GM19452 (cell line): ENCODE measurements at regions not wholly inside any gene's neighbourhood (a gene's known extent, or its start where the extent isn't known, plus 50 kb on each side); places are given as distances from the start of the nearest gene placed in this dataset.

Experiments used
- ATAC-seq: cut with Tn5 transposase; IDR thresholded peaks from one replicate; pipeline ENCODE4 v1.9.1; 2021; ENCODE audit not compliant: unreplicated experiment

DNA sequence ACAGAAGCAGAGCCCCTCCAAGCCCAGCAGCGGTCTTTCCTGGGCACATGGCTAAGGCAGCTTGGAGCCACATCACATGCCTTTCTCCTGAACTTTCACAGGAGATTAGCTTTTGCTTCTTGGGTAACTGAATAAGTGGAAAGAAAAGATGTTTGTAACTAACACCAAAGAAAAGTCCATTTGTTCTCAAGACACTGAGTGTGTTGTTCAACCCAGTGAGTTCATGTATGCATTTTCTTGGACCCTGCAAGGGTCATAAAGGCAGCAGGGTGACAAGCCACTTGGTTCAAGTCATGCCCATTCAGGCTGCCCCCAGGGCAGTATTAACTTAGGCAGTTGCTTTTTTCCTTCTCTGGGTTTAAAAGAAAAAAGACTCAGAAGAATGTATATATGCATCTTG lies 203.4 kb downstream of the FAM76B start:
- ATAC-seq: no peak

DNA sequence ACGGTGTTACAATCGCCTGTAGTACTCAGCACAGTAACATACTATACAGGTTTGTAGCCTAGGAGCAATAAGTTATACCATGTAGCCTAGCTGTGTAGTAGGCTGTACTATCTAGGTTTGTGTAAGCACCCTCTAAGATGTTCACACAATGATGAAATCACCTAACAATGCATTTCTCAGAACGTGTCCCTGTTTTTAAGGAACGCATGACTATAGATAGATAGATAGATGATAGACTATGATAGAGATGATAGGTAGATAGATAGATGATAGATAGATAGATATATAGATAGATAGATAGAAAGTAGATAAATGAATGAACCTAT lies 203.9 kb downstream of the FAM76B start:
- no peak for ATAC-seq

DNA sequence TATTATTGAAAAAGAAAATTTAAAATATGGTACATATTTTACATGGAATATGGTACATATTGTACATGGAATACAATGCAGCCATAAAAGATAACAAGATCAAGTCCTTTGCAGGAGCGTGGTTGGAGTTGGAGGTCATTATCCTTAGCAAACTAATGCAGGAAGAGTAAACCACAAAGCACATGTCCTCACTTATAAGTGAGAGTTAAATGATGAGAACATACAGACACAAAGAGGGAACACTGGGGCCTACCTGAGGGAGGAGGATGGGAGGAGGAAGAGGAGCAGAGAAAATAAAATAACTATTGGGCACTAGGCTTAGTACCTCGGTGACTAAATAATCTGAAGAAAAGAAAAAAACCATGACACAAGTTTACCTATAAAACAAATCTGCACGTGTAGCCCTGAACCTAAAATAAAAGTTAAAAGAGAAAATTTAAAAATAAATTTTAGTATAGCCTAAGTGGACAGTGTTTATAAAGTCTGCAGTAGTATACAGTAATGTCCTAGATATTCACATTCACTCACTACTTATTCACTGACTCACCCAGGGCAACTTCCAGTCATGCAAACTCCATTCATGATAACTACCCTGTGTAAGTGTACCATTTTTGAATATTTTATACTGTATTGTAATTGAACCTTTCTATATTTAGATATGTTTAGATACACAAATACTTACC lies 204.4 kb downstream of the FAM76B start:
- ATAC-seq: no peak

DNA sequence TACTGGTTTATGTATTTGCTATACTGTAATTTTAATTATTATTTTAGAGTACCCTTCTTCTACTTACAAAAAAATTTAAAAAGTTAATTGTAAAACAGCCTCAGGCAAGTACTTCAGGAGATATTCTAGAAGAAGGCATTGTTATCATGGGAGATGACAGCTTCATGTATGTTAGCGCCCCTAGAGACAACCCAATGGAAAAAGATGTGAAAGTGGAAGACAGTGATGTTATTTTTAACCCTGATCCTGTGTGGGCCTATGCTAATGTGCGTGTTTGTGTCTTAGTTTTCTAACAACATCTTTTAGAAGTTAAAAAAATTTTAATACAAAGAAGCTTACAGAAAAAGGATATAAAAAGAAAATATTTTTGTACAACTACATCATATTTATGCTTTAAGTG lies 205.0 kb downstream of the FAM76B start:
- no peak for ATAC-seq

DNA sequence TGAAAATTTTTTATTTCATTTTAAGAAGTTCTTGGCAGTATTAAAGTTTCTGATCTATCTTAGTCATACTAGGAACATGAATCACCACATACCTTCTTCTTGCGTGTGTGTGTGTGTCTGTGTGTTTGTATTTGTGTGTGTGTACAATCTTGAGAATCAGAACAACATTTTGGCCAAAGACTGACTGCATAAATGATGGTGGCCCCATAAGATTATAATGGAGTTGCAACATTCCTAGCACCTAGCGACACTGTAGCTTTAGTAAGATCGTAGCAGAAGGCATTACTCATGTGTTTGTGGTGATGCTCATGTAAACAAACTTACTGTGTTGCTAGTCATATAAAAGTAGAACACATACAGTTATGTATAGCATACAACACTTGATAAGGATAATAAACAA lies 205.4 kb downstream of the FAM76B start:
- no peak for ATAC-seq

DNA sequence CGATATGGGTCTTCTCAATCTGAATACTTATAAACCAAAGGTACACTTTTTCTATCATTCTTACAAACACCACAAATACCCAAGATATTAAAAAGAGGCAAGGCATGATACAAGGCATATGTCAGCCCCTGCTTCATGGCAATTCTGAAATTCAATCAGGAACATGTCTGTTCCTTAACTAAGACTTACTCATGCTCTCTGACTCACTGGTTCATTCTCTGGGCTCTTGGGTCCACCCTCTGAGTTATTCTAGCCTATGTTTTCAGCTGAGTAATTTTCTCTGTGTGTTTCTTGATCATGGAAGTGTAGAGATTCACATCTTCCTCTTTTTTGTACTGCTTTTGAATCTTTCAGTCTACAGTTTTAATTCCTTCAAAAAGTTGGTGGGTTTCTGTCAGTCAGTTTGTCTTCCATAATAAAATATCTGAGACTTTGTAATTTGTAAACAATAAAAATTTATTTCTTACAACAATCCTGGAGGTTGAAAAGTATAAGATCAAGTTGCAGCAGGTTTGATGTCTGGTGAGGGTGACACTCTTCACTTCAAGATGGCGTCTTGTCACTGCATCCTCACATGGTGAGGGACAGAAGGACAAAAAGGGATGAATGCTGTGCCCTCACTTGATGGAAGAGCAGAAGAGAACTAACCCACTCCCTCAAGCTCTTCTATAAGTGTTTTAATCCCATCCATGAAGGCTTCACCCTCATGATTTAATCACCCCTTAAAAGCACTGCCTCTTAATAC lies 211.7 kb downstream of the FAM76B start:
- no peak for ATAC-seq

DNA sequence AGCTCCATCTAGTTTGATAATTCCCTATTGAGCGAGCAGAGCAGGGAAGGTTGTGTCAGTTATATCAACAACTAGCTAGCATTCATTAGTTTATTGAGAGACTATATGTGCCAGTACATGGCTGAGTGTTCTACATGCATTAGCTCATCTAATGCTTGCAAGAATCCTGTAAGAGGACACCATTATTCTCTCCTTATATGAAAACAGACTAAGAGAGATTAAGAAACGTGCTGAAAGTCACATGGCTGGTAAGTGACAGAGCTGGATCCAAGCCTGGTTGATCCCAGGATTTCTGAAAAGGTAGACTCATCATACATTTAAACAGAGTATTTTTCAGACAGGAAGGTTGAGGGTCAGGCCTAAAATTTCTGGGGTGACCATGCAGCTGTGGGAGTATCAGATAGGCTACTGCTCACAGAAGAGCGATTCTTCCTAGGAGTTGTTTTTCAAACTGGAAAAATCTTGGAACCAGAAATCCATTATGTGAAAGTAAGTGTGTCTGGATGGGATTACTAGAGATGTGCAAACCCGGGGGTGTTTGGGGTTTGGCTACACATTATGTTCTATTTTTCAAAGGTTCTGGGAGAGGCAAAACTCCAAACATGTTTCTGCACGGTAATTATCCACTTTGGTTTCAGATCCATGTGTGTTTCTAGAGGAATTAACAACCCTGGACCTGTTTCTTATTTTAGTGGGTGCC lies 213.3 kb downstream of the FAM76B start:
- ATAC-seq: no peak

DNA sequence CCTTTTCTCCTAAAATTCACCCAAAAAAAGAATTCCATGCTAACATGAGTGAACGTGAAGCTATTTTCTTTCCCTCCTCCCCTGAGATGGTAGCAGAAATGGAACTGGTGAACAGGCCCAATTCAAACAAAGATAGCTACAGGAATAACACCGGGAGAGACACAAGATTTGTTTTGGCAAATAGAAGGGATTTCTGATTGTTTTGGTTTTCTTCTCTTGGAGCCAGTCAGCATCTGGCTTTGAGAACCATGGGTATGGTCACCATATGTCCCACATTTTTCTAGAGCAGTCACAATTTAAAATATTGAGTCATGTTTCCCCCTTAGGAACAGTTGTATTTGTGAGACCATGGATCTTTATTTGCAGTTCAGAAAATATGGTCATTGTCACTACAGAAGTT lies 214.1 kb downstream of the FAM76B start:
- ATAC-seq: no peak

DNA sequence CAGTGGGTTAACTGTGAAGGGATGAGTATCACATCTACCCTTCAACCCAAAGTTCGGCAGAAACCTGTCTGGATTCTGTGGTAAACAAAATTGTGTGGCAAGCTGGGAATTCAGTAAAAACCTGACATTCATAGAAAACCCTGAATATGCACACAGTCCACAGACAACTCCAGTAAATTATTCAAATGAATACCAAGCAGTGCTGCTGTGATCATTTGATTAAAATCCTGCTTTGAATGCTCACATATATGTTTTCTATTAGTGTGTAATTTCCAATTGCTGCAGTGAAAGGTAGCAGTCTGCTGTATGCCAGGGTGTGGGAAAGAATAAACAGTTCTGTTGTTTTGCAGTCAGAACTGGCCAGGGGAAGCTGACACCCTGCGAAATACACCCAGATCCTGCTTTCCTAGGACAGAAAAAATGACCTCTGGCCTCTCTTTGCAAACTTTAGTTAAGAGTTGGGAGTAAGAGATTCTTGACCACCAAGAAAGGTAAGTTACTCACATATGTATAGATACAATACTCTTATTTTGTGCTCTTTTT lies 217.8 kb downstream of the FAM76B start:
- no peak for ATAC-seq

DNA sequence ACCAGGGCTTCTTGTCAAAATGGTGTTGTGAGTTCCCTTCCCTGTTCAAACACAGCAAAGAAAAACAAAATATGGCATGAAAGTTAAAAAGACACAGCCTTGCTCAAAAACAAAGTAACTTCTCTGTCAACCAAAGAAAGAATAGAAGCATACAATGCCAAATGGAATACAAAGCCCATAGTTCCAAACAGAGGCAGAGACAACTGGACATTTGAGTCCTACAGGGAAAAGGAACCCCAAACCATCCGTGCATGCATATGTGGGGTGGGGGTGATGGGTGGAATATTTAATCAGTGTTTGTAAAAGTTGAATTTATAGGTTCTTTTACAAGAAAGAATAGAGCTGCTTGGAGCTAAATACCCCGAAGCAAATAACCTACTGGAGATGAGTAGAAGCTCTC lies 218.7 kb downstream of the FAM76B start:
- ATAC-seq: no peak

DNA sequence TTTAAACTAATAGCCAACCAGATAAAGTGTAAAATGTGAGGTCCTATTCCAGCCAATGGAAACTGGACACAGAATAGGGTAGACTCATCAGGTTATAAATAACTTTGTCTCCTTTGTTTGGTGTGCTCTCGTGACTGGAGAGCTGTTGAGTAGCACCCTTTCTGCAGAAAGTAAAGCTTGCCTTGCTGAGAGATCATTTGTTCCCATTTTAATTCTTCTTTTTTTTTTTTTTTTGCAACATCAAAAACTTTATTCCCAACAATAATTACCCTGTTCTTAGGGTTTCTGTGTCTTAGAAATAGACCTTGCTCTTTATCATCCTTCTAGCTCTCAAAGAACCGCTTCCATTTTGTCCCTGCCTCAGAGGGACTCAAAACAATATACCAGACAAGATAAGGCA lies 220.4 kb downstream of the FAM76B start:
- ATAC-seq: no peak

DNA sequence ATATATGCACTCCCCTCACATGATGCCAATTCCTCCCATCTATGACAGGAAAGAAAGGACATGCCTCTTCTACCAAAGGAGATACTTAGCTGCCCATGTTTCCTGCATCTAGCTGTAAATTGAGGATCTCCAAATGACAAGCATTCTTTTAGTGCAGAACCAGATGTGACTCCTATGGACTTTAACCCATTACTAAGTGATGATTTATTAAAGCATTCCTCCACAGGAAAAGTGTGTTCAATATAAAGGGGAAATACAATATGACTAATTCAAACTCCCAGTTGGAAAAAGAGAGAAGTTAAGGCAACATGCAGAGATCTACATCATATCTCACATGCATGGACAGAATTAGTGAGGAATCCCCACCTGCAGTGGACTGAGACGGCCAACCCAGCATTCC lies 221.3 kb downstream of the FAM76B start:
- ATAC-seq: no peak

DNA sequence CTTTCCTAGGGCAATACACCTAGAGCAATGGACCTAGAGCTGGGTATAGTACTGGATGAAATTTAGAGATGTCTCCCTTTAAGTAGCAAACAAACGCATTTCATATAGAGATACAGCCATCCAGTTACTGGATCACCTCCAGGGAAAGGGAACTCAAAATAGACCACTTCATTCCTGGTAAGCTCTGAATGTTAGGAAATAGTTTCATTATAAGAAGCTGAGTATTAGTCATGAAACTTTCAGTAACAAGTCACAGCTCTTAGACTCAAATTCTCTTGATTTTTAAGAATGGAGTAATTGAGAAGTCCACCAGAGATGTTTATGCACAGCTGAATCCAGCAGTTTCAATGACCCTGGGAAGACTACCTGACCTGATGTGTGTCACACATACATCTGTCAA lies 221.9 kb downstream of the FAM76B start:
- ATAC-seq: no peak

DNA sequence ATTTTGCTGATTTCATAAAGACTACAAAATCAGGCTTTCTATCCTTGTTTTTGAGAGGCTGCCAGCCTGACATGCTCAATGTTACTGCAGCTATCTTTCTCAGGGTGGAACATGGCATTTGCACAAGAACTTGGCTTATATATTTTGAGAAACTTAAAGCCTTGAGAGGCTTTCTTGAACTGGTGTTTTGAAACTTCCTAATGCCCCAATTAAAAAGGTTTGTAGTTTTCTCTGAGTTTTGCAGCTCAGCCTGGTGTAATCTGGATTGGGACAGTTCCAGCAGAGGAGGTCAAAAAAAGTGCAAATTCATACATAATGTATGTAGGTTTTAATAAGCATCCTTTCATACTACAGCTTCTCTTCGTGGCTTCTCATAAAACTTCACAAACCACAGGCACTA lies 223.4 kb downstream of the FAM76B start:
- no peak for ATAC-seq

DNA sequence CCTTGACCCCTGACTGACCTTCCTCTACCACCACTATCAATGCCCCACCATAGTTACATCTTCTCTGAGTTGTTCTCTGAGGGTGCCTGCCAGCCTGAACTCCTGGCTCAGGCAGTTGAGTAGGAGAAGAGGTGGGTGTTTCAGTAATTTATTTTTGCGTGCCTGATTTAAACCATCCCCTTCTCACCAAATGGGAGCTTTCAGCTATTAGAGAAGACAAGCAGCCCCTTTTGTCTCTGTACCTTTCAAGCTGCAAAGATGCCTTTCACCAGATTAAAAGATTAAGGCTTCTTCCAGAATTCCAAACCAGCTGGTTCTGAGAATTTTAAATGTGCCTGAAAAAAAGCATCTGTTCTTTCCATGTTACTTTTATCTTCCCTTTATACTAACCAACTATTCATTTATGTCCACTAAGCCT lies 223.8 kb downstream of the FAM76B start:
- ATAC-seq: no peak

DNA sequence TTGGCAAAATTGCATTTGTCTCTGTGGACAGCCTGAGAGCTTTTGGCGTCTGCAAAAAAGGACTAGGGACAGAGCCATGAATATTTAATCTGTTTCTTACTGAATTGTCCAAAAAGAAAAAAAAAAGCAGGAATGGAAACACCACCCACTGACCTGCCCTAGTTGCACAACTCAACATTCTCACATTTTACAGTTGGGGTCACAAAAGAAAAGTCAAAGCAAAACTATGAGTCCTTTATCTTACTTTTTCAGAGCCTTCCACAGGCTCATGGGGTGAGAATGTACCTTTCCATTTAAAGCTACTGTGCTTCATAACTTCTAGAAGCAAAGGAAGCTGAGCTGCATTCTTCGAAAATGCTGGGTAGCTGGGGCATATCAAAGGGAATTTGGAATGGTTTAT lies 225.7 kb downstream of the FAM76B start:
- no peak for ATAC-seq

DNA sequence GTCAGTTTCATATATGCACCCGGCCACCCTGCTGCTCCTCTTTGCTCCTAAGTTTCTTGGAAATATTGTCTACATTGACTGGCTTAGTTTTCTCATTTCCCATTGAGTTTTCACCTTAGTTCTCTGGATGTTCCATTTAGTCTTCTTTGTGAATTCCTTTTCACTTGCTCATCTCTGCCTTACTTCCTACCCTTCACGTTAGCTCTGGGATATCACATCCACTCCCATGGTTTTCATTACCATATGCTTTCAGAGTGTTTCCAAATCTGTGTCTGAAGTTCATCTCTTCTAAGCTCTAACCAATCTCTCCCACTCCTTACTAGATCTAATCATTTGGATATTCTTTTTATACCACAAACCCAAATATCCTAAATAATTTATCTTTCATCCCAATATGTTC lies 226.4 kb downstream of the FAM76B start:
- no peak for ATAC-seq

DNA sequence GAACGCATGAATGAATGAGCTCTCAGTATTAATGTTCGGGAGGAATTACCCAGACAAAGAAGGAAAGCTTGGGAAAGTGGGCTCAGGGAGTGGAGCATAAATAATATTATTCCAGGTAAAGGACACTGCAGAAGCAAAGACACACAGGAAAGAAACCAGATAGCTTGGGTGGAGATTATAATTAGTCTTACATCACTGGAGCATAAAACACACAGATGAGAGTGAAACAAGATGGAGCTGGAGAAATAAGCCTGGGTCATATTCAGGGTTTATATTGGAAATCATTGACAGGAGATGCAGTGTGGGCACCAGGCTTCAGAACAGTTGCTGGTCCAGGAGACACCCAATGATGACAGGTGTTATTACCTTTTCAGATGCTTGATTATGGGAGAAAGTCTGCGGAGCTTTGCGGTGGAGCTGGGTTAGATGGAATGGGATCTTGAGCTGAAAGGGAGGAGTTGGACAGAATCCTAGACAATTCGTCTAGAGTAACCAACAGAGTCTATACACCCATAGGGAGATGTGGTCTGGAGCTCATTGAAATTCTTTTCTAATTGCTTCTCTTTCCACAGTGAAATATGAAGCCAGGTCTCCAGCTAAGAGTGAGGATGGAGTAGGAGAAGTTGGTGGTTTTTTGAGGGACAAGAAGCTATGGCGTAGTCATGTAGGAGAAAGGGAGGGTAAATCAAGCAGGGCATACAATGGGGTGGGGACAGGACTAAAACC lies 227.2 kb downstream of the FAM76B start:
- no peak for ATAC-seq

DNA sequence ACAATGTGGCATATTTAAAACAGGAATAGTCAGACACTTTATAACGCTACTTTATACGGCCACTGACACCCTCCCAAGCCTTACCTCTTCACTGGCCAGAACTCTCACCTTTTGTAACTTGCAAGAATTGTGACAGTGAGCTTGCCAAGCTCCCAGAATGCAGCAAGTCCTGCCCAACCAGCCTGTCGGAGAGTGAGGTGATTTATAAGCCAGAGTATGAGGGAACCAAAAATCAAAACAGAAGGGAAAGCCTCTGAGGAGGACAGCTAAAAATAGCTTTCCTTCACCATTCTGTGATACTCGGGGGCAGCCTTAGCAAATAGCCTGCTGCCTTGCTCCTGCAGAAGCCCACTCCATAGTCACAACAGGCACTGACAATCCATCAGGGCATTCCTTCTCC lies 229.7 kb downstream of the FAM76B start:
- ATAC-seq: no peak

DNA sequence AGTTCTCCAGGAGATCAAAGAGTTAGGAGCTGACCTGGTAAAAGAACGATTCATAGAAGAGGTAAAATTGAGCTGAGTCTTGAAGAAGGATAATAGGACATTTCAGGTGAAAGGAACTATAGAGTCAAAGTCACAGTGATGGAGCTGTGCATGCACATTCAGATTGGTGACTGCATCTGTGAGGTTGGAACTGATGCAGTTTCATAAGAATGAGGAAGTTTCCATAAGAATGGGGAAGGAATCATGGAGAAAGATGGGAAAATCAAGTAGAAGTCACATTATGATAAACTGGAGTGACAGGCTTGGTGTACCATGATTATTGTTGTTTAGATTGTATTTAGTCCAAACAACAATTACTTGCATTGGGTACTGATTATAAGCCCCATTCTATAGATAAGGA lies 232.2 kb downstream of the FAM76B start:
- no peak for ATAC-seq

DNA sequence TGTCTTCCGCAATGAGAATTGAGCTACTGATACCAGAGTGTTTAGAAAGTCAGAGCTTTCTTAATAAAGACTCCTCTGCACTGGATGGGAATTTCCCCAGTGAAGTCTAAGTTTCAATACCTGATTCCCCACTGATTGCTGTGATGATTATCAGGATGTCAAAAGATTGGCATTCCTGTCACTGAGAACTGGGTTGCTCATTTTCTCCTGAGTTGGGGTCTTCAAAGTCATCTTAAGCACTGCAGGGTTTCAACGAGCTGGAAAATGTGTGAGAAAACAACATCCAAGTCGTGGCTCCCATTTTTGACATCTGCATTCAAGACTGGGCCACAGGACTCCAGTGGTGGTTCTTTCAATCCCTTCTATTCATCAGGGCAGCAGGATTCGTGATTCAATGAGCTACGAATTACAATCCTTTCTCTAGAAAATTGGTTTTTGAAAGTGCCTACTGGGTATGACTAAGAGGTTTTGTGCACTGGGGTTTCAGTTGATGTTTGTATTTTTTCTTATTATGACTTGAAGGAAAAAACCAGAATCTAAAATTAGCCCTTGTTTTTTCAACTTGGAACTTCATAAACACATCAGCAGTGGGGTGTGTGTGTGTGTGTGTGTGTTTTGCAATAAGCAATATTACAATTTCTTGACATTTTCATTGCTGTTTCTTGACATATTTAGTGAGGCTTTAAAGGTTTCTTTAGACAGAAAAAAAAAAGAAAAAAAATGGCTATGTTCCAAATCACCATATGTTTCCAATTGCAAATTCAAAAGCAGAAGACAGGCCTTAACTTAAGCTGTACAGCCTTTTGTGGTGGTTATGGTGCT lies 233.0 kb downstream of the FAM76B start:
- ATAC-seq: peak; percentile 87
